ENCODE measurements at regions not wholly inside any gene's neighbourhood (a gene's known extent, or its start where the extent isn't known, plus 50 kb on each side); places are given as distances from the start of the nearest gene placed in this dataset.
"Not testable (repeated sequence)": the region's sequence is repeated elsewhere in the genome, so short reads cannot be mapped to it uniquely, and the experiment has no call there.

DNA sequence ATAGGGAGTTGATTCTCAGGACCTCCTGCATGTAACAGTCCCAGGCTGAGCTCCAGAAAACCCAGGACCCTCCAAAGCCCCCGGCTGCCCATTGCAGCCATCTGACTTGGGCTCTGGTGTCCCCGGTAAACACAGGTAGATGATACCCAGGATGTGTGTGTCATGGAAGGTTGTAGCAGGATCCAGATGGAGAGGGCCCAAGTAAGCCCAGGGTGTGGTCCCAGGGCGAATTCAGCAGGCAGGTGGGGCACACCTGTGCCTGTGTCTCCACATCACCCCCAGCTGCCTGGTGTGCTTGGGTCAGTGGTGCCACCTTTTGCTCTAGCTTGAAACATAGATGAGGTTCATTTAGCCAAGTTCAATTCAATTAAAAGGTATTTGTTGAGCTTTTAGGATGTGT, 524.1 kb downstream of the GLRX3 start:
- DNase-seq (ENCODE audit: low read depth), result no peak

DNA sequence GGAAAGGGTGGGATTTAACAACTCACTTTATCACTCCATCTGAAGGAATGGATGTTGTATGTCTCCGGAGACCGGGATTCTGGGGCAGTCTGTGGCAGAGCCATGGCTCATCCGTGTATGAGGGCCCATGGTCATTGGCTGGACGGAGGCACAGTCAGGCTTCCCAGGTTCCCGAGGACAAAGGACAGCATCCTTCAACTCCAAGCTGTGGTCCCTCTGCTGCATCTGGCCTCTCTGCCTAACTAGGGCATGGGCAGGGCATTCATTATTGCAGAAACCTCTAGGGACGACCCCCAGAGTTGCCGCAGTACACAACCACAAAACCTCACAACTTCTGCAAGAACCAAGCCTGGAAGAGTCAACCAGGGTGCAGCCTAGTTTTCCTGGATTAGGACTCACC, 525.2 kb downstream of the GLRX3 start:
- no peak for DNase-seq (ENCODE audit: low read depth)

DNA sequence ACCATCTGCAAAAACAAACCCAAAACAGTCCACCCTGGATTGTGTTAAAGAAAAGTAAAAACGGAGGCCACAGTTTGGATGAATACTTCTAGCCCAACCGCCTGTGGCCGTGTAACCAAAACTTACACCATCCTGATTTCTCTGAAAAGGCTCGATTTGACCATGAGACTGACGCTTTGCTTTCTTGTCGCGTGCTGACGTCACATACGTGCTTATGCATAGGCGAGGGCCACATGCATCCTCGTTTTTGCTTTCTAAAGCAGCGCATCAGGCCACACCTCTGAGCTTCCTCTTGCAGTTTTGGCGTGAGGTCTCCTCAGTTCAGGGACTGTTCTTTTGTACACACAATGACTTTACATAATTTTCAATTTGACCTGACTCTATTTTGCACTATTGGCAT, 526.6 kb downstream of the GLRX3 start:
- no peak for DNase-seq (ENCODE audit: low read depth)

DNA sequence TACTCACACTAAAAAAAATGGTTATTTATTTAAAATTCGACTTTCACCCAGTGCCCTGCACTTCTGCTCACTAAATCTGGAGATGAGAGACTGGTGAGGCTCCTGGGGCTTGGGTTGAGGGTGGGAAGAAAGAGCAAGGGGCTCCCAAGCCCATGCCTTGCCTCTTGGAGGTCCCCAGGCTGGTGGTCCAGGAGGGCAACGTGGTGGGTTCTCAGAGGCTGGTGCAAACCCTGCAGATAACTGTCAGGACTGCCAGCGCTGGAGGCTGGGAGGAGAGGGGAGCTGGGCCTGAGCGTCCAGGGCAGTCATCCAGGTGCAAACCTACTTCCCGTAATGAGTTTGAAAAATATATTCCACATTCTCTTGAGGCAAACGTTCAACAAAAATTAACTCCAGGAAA, 528.3 kb downstream of the GLRX3 start:
- no peak for DNase-seq (ENCODE audit: low read depth)

DNA sequence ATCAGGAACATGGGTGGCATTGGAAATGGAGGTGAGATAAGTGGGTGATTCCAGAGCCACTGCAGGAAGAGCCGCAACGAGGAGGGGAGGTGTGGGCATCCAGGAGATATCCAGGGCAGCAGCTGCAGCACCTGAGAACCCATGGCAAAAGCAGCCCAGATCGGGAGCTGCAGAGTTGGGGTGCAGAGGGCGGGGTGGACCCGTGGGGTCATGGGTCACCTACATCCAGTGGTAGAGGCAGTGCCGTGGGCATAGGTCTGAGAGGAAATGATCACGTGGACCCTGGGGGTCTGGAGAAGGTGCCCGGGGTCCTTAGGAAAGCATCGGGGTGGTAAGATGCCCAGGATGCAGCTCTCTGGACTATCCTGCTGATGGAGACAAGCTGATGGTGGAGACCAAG, 530.0 kb downstream of the GLRX3 start:
- no peak for DNase-seq (ENCODE audit: low read depth)

DNA sequence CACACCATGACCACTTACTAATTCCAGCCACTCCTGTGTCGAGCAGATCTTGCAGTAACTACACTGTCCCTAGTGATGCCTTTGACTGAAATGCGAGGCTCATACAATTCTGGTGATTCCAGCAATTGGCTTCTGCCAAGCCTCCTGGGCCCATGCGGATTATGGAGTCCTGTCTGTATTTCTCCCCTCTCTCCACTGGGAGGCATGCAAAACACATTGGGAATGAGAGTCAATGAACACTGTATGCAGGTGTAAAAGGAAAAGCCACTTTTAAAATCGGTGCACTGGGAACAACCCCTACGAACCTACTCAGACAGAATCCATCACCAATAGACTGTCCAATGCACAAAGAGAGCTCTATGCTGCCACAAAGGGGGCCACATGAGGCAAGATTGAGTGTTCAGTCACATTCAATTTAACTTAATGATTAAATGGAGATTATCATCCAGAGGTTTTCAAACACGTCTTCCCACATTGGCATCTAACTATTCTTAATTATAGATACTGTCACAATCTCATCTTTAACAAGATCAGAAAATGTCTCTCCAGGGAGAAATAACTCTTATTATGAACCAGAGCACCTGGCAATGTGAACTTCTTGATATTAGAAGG, 550.6 kb downstream of the GLRX3 start:
- DNase-seq (ENCODE audit: low read depth), result no peak

DNA sequence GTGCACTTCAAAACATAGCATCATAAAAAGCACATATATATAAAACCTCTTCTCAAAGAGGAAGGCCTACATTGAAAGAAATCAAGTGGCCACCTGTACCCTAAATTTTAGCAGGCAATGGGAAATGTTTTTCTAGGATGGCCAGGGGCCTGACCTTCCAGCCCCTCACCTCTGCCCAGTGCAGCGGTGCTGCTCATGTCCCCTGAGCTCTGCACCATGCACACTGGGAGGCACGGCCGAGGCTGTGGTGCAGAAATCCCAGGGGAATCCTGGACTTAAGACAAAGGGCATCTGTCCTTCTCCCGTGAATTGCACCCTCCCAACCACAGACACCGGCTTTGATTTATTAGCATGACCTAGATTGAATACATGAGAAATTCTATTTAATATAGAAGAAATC, 551.4 kb downstream of the GLRX3 start:
- no peak for DNase-seq (ENCODE audit: low read depth)

DNA sequence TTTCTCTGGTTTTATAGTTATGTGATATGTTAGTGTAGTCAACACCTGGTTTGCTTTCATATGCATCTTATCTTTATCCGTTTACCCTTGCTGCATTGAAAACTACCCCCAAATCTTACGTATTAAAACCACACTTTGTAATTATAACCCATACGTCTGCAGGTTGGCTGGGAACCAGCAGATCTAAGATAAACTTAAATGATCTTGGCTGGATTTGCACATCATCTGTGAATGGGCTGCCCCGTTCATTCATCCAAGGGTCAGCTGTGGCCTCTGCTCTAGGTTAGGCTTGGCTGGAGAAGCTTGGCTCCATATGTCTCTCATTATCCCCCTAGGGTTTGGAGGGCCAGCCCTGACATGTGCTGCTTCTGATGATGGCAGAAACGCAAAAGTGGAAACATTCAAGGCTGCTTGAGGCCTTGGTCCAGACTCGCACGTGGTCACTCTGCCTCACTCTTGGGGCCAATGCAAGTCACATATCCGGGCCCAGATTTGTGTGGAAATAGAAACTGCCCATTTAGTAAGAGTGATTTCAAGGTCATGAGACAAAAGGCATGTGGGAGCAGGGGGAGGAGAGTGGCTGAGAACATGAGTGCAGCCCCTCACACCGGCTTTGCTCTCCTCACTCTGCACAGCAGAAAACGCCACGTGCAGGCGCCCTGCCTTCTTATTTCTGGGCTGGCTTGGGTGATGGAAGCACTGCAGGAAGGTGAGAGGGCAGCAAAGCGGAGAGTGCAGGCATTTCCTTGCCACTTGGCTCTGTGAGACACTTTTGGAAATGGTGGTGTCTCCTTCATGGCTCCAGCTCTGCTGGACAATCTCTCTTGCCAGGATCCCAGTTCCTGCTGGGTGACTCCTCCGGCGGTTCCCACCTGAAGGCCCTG, 553.8 kb downstream of the GLRX3 start:
- no peak for DNase-seq (ENCODE audit: low read depth)

DNA sequence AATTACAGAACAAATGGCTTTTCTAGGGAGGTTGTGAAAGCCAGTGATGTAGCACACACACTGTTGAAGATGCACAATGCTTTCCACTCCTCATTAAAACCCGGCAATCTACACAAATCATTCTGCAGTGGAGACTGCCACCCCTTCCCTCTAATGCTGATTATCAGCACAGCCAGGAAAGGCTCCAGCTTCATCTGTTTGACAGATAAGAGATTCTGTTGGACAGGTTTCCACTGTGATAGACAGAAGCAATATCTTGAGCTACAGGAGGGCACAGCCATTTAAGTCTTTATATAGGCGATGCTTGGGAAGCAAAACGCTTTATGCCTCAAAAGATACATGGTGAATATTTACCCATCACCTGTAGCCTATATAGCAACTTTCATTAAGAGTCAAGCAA, 555.6 kb downstream of the GLRX3 start:
- no peak for DNase-seq (ENCODE audit: low read depth)

DNA sequence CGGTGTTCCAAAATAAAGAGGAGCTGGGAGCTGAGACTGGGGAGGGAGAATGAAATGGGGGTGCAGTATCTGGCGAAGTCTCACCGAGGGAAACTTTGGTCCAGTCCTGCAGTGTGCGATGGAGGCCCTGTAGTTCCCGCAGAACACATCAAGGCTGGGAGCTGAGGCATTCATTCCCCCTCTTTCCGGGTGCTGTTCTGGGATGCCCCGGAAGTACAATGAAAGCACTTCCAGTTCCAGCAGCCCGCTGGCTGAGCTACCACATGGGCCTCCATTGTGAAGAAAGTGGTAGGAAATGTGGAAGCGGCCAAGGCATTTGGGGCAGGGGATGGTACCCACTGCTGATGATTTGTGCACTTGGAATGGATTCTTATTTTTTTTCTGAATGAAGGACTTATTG, 560.7 kb downstream of the GLRX3 start:
- no peak for DNase-seq (ENCODE audit: low read depth)

DNA sequence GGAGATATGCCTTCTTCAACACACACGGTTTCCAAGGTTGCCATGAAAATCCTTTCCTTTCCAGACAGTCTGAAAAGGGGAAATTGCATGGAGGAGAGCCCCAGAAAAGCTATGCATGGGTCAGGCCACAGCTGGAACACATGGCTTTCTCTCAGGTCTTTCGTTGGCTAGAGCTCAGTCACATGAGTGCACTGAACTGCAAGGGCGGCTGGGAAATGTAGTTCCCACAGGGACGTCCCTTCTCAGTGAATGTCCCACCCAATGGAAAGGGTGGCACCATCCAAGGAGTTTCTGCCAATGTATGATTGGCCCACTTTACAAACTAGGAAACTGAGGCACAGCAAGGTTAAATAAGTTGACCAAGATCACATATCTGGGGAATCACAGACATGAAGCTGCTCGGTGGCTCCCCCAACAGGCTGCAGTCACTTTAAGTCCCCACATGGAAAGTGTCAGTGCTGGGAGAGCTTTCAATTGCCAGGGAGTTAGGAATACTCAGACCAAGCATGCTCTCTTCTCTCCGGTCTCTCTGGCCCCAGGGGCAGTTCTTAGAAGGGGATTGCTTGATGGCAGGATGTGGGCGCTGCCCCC, 571.3 kb downstream of the GLRX3 start:
- no peak for DNase-seq (ENCODE audit: low read depth)

DNA sequence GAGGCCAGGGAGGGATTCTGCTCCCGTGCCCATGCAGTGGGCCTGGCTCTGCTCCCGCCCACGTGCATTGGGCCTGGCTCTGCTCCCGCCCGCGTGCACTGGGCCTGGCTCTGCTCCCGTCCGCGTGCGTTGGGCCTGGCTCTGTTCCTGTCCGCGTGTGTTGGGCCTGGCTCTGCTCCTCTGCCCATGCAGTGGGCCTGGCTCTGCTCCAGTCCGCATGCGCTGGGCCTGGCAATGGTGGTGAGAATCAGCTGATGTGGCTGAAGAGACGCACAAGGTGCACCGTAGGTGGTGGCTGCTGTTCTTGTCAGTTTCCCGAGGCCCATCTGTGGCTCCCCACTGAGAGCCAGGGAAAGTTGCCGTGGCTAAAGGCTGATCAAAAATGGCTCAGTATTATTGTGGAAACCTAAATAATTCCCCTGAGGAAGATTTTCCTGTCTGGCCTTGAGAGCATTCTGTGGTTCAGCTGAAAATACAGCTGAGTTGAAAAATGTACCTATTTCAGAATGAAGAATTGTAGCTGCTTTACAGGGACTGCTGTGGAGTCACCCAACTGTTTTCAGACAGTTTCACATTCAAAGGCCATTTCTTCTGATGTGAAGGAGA, 572.4 kb downstream of the GLRX3 start:
- DNase-seq (ENCODE audit: low read depth), result no peak

DNA sequence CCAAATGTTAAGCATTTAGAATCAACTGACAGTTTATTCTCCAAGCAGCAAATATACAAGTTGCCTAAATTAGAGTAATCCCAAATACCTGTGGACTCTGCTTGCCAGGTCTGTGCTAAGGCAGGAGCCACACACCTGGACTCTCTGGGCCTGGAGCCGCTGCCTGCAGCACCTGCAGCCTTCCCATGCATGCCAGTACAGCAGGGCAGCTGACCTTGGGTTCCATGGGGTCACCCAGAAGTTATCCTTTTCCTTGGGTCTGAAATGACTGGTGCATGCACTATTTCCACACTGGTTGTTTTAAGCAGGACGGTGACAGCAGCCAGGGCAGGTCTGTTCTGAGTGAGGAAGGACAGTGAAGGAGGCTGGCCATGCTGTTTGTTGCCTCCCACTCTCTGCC, 573.2 kb downstream of the GLRX3 start:
- DNase-seq (ENCODE audit: low read depth), result no peak

DNA sequence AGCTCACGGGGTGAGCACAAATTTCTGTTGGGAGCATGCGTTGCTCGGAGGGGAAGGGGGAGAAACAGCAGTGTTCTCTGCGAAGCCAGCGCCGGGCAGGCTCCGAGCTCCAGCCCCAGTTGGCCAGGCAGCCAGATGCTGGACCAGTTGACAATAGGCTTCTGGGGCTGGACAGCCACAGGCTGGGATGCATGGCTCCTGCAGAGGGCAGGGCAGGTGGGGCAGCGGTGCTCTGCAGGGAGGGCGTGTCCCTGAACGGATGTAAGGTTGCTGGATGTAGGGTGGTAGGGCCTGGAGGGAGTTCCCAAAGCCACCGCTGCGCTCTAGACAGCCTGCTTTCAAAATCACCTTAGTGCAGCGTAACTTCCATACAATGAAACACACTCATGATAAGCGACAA, 574.9 kb downstream of the GLRX3 start:
- DNase-seq (ENCODE audit: low read depth), result no peak

DNA sequence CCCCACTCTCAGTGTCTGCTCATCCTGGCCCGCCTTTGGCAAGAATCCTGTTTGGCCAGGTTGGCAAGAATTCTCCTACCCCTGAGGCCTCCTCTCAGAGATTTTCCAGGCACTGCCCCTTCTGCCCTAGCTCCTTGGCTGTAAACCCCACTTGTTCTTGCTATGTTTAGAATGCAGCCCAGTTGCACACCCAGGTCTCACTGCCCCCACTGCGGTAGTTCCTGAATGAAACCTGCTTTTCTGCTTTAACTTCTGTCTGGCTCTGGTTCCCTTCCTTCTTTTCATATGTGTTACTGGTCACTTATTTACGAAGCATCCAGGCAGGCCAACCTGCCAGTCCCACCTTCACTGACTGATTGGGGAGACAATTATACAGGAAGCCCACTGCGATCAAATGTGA, 576.9 kb downstream of the GLRX3 start:
- no peak for DNase-seq (ENCODE audit: low read depth)

DNA sequence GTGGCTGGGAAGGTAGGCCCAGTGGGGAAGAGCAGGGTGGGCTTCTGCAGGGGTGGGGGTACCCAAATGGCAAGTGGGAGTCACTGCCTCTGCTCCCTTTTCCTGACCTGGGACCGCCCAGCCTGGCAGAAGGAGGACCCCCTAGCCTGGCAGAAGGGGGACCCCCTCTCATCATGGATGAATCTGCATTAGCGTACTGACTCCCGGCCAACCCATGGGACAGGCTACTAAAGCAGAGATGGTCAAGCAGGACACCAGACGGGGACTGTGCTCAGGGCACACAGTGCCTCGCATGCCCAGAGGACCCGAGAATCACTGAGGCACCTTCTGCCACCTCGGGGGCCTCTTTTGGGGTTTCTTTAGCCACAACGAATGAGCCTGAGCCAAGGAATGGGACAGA, 577.5 kb downstream of the GLRX3 start:
- DNase-seq (ENCODE audit: low read depth), result no peak

DNA sequence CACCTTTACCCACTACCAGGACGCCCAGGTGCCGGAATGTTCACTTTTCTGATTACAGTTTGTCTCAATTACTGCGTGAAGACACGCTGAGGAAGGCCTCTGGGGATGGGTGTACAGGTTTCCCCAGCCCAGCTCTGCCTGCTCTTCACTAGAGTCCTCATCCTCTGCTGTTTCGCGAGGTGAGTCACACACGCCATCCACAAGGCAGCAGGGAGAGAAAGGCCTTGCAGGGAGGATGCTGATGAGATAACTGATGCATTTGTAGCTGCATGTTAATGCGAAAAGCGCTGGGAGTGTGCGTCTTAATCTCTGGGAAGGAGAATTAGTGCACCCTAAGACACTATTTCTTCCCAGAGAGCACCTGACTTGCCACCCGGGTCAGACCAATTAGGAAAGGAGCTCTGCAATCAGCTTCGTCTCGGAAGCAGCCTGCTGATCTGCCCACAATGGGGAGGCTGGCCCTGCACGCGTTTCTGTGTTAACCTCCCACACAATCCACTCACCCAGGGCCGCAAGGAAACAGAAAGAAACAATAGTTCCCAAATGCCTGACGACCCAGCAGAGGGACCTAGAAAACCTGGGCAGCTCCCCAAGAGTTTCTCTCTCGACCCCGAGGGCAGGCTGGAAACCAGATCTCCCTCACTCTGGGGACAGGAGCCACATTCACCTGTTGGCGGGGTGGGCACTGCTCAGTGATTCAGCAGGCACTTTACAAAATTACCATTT, 578.7 kb downstream of the GLRX3 start:
- DNase-seq (ENCODE audit: low read depth), result no peak

DNA sequence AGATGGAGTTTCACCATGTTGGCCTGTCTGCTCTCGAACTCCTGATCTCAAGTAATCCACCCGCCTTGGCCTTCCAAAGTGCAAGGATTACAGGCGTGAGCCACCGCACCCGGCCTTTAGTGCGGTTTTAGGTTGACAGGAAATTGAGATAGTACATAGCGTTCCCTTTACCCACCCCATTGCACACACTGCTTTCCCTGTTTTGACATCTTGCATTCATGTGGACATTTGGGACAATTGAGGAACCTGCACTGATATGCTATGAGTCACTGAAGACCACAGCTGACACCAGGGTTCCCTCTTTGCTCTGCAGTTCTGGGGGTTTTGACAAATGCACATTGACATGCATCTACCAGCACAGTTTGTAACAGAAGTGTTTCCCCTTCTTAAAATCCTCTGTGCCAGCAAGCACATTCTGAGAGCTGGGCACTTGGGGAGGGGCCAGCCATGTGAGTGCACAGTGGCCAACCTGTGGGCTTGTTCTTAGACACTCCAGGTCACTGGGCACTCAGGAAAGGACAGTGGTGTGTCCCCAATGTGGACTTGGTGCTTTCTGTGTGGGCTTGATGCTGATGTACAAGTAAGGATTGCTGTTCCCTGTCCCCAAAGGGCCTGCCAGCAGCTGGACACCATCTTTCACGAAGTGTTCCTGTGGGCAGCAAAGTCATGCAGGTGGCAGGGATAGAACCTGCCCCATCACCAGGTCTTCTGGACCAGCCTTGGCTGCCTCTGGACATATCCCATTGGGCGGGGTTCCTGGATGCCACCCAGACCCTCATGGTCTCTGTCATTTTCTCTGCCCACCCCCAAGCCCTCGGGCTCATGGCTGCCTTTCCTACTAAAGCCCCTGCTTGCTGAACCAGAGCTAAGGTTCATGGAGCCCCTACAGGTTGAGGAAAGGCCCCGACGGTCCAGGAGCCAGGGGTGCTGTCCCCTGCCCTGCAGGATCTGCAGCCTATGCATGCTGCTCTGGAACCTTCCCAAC, 579.8 kb downstream of the GLRX3 start:
- DNase-seq (ENCODE audit: low read depth), result no peak

DNA sequence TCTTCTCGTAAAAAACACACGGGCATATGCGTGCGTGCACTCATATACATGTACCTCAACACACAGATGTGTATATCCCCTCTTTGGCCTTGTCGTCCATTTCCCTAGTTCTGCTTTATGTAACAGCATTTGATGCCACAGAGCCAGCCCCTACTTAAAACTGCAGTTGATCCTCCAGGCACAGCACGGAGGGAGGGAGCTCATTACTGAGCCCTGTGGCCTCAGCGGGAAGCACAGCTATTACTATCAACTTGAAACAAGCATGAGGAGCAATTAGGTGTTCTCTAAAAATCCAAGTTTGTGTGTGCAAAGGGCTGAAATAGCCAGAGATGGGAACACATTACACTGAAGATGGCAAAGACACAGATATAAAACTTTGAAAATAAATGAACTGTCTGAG, 580.9 kb downstream of the GLRX3 start:
- no peak for DNase-seq (ENCODE audit: low read depth)

DNA sequence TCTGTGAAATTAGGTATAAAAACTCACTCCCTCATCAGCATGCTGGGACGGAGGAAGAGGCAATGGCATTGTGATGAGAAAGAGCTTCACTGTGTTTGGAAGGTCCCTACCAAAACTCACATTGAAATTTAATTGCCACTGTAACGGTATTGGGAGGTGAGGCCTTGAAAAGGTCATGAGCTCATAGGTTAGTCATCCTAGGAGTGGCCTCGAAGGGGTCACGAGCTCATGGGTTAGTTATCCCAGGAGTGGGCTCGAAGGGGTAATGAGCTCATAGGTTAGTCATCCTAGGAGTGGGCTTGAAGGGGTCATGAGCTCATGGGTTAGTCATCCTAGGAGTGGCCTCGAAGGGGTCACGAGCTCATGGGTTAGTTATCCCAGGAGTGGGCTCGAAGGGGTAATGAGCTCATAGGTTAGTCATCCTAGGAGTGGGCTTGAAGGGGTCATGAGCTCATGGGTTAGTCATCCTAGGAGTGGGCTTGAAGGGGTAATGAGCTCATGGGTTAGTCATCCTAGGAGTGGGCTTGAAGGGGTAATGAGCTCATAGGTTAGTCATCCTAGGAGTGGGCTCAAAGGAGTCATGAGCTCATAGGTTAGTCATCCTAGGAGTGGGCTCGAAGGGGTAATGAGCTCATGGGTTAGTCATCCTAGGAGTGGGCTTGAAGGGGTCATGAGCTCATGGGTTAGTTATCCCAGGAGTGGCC, 582.7 kb downstream of the GLRX3 start:
- DNase-seq (ENCODE audit: low read depth), result not testable (repeated sequence)

DNA sequence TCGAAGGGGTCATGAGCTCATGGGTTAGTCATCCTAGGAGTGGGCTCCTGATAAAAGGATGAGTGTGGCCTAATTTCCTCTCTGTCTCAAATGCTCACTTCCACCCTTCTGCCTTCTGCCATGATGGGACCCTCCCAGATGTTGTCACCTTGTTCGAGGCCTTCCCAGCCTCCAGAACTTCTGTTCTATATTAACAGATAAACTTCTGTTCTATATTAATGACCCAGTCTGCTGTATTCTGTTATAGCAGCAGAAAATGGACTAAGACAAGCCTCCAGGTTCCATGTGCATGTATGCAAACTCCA, 583.2 kb downstream of the GLRX3 start:
- no peak for DNase-seq (ENCODE audit: low read depth)
